ENCODE measurements at regions not wholly inside any gene's neighbourhood (a gene's known extent, or its start where the extent isn't known, plus 50 kb on each side); places are given as distances from the start of the nearest gene placed in this dataset.
"Not testable (repeated sequence)": the region's sequence is repeated elsewhere in the genome, so short reads cannot be mapped to it uniquely, and the experiment has no call there.

DNA sequence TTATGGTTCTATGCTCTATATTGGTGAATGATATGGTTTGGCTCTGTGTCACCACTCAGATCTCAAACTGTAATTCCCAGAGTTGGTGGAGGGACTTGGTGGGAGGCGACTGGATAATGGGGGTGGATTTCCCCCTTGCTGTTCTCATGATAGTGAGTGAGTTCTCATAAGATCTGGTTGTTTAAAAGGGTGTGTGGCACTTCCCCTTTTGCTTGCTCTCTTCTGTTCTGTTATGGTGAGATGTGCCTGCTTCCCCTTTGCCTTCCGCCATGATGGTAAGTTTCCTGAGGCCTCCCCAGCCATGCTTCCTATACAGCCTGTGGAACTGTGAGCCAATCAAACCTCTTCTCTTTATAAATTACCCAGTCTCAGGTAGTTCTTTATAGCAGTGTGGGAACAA, 446.6 kb upstream of the PDE3A start:
- TF ChIP-seq, protein P1, sequence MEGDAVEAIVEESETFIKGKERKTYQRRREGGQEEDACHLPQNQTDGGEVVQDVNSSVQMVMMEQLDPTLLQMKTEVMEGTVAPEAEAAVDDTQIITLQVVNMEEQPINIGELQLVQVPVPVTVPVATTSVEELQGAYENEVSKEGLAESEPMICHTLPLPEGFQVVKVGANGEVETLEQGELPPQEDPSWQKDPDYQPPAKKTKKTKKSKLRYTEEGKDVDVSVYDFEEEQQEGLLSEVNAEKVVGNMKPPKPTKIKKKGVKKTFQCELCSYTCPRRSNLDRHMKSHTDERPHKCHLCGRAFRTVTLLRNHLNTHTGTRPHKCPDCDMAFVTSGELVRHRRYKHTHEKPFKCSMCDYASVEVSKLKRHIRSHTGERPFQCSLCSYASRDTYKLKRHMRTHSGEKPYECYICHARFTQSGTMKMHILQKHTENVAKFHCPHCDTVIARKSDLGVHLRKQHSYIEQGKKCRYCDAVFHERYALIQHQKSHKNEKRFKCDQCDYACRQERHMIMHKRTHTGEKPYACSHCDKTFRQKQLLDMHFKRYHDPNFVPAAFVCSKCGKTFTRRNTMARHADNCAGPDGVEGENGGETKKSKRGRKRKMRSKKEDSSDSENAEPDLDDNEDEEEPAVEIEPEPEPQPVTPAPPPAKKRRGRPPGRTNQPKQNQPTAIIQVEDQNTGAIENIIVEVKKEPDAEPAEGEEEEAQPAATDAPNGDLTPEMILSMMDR (conservative IDR thresholded peaks at IDR 0.05 in 1 of 2, IDR thresholded peaks at IDR 0.05 in 1 of 2; ENCODE audit: low read depth in 1 of 2, low read length in 2 of 2) = not testable (repeated sequence)
- not testable (repeated sequence) for TF ChIP-seq EZH2 (IDR thresholded peaks at IDR 0.05; ENCODE audit: low read length, missing control alignments)

Data from fibroblast of lung (primary cell).